T follicular helper cell (primary cell): ENCODE measurements at regions not wholly inside any gene's neighbourhood (a gene's known extent, or its start where the extent isn't known, plus 50 kb on each side); places are given as distances from the start of the nearest gene placed in this dataset.

ENCODE experiments used
- DNase-seq: peaks from one replicate; pipeline ENCODE4 v3.0.0-alpha.2; 2020; ENCODE audit warnings: low read depth

- DNase-seq = no peak
These were observed 66.3 kb upstream of the SLC6A6 start for GRCh38 chr3:14335774-14336748.

- DNase-seq = no peak
These were observed 65.4 kb upstream of the SLC6A6 start for GRCh38 chr3:14336749-14337598.

GRCh38 chr3:14337828-14338227 lies 64.6 kb upstream of the SLC6A6 start:
- DNase-seq = no peak

- DNase-seq = no peak
These were observed 64.2 kb upstream of the SLC6A6 start for GRCh38 chr3:14338242-14338641.

GRCh38 chr3:14338898-14339458 lies 63.4 kb upstream of the SLC6A6 start:
- DNase-seq = no peak

- no peak for DNase-seq
These were observed 61.3 kb upstream of the SLC6A6 start for GRCh38 chr3:14340960-14341708.

- DNase-seq = no peak
These were observed 58.9 kb upstream of the SLC6A6 start for GRCh38 chr3:14343338-14344112.

- no peak for DNase-seq
These were observed 58.1 kb upstream of the SLC6A6 start for GRCh38 chr3:14344351-14344750.

GRCh38 chr3:14345496-14346150 lies 56.8 kb upstream of the SLC6A6 start:
- DNase-seq = no peak

GRCh38 chr3:14346191-14346590 lies 56.2 kb upstream of the SLC6A6 start:
- no peak for DNase-seq

- no peak for DNase-seq
These were observed 55.8 kb upstream of the SLC6A6 start for GRCh38 chr3:14346642-14347041.

- DNase-seq = no peak
These were observed 55.3 kb upstream of the SLC6A6 start for GRCh38 chr3:14347110-14347509.

- DNase-seq = no peak
These were observed 50.8 kb upstream of the SLC6A6 start for GRCh38 chr3:14351617-14352001.

- no peak for DNase-seq
These were observed 50.3 kb upstream of the SLC6A6 start for GRCh38 chr3:14352002-14352627.
